ENCODE measurements at regions not wholly inside any gene's neighbourhood (a gene's known extent, or its start where the extent isn't known, plus 50 kb on each side); places are given as distances from the start of the nearest gene placed in this dataset.

DNA sequence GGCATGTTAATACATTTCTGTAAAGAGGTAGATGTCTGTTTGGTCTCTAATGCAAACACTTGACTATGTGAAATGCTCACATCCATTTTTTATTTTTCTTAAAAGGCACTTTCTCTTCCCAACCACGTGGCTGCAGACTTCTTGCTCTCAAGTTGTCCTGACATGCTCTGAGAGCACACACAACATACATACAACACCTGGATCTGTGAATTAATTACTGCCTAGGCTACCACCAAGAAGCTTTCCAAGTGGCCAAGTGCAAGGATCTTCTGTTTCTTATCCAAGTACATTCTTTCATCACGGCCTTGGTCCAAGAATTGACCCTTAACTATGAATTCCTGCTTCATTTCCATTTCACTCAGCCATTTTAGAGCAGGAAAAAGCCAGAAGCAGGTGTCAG, 110.8 kb downstream of the SPRY1 start:
- Histone ChIP-seq H3K27ac (ENCODE audit: low read depth) (no peak overlapping the region), H3K36me3 (ENCODE audit: insufficient read depth) (no peaks in the 10 kb centered on the region), H3K4me3 (ENCODE audit: low read depth, low read length) (no peak overlapping the region), H3K4me1 (ENCODE audit: insufficient read depth) (no peaks in the 10 kb centered on the region)
- DNase-seq (ENCODE audit: extremely low spot score): no peak
- 60% methylated on average over 2 of the region's 2 CpGs for WGBS

DNA sequence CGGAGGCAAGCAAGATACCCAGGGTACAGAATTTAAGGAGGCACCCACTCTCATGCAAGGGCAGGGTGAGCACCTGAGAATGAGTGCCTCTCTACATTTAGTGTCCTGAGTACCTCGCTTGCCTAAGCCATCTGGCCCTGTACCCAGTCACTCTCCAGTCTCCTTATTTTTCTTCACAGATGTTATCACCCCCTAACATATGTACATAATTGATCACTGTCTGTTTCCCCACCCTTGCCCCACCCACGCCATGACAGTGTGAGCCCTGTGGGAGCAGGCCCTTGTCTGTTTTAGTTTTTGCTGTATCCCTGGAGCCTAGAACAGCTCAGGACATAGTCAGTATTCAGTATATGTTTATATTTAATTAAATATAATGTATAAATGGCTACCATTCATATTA, 113.6 kb downstream of the SPRY1 start:
- H3K36me3 ChIP-seq (ENCODE audit: insufficient read depth): no peaks in the 10 kb centered on the region
- no peak overlapping the region for H3K27ac ChIP-seq (ENCODE audit: low read depth)
- no peak overlapping the region for H3K4me3 ChIP-seq (ENCODE audit: low read depth, low read length)
- H3K4me1 ChIP-seq (ENCODE audit: insufficient read depth): no peaks in the 10 kb centered on the region
- no peak for DNase-seq (ENCODE audit: extremely low spot score)
- 94% methylated on average over 3 of the region's 3 CpGs for WGBS

DNA sequence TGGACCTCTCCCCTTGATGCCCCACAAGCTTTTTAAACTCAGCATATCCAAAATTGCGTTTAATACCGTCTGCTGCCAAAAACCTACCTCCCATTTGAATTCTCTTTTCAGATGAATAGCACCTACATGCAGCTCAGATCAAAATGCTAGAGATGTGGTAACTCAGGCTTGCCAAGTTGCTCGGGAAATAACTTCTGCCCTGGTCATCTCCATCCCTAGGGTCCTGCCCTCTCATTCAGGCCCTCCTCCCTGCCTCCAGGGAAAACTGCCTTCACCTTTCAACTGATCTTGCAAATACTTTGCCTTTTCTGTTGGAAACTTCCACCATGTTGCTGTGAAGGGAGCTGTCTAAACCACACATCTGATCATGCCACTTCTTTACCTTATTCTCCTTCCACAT, 114.1 kb downstream of the SPRY1 start:
- Histone ChIP-seq H3K4me1 (ENCODE audit: insufficient read depth) (no peaks in the 10 kb centered on the region), H3K27ac (ENCODE audit: low read depth) (no peak overlapping the region), H3K36me3 (ENCODE audit: insufficient read depth) (no peaks in the 10 kb centered on the region), H3K4me3 (ENCODE audit: low read depth, low read length) (no peak overlapping the region)
- DNase-seq (ENCODE audit: extremely low spot score): no peak
- WGBS: 96% methylated on average over 3 of the region's 3 CpGs

DNA sequence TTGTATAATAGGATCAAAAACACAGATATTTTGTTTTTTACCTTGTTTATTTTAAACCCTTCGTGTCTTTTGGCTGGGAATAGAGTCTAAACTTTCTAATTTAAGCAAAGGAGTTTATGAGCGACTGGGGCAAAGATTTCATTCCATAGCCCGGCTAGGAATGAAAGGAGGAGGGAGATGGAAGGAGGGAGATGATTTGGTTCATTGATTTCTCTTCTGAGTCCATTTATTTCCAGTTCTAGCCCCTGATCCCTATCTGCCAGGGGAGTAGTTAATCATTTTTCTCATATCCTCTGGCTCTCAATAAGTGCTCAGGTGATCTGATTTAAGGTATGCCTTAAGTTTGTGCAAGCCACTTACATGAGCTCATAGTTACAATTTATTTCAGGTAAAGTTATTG, 120.0 kb downstream of the SPRY1 start:
- Histone ChIP-seq H3K27ac (ENCODE audit: low read depth) (no peak overlapping the region), H3K4me3 (ENCODE audit: low read depth, low read length) (no peak overlapping the region), H3K4me1 (ENCODE audit: insufficient read depth) (no peaks in the 10 kb centered on the region), H3K36me3 (ENCODE audit: insufficient read depth) (no peaks in the 10 kb centered on the region)
- DNase-seq (ENCODE audit: extremely low spot score): no peak
- WGBS: 31% methylated on average over 3 of the region's 3 CpGs

DNA sequence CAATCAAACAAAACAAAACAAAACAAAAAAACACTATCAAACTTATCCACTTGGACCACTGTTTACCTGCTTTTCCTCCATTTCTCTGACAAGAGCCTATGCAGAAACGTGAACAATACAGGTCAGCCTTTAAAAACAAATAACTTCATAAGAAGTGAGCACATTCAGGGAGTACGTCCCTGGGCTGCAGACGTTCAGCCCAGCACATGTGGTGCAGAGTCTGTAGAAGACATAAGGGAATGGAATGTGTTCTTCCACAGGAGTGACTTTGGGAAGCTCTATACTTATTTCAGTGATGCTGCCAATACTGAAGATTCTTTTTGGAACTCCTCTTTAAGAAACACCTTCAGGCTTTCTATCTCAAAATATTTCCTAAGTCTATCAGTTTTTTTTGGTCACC, 120.6 kb downstream of the SPRY1 start:
- Histone ChIP-seq H3K27ac (ENCODE audit: low read depth) (no peak overlapping the region), H3K4me1 (ENCODE audit: insufficient read depth) (no peaks in the 10 kb centered on the region), H3K36me3 (ENCODE audit: insufficient read depth) (no peaks in the 10 kb centered on the region), H3K4me3 (ENCODE audit: low read depth, low read length) (no peak overlapping the region)
- WGBS: 71% methylated on average over 3 of the region's 3 CpGs
- DNase-seq (ENCODE audit: extremely low spot score): no peak

DNA sequence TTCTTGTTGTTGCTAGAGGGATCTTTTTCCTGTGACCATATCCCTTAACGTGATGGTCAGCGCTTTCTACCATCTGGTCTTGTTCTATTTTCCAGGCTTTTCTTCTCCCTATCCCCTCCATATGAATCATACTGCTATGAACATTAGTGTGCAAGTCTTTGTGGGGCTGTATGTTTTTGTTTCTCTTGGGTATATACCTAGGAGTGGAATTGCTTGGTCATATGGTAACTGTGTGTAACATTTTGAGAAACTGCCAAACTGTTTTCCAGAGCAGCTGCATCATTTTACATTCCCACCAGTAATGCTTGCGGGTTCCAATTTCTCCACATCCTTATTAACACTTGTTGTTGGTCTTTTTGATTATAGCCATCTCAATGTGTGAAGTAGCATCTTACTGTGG, 121.4 kb downstream of the SPRY1 start:
- DNase-seq (ENCODE audit: extremely low spot score): no peak
- 99% methylated on average over 3 of the region's 3 CpGs for WGBS
- no peak overlapping the region for H3K4me3 ChIP-seq (ENCODE audit: low read depth, low read length)
- H3K4me1 ChIP-seq (ENCODE audit: insufficient read depth): no peaks in the 10 kb centered on the region
- H3K27ac ChIP-seq (ENCODE audit: low read depth): no peak overlapping the region
- H3K36me3 ChIP-seq (ENCODE audit: insufficient read depth): no peaks in the 10 kb centered on the region

DNA sequence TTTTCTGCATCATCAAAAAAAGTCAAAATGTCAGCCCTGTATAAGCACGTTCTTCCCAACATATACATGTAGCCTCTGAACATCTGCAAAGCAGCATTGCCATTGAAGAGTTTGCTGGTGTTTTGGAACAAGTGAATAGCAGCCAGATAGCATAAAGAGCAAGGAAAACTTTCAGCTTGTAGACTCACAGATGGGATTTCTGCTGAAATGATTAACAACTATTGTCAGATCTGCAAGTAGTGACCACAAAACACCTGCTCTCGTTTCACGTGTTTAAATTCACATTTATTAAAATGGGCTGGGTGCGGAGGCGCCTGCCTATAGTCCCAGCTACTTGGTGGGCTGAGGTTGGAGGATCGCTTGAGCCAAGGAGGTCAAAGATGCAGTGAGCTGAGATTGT, 123.7 kb downstream of the SPRY1 start:
- no peaks in the 10 kb centered on the region for H3K4me1 ChIP-seq (ENCODE audit: insufficient read depth)
- H3K4me3 ChIP-seq (ENCODE audit: low read depth, low read length): no peak overlapping the region
- WGBS: 92% methylated on average over 6 of the region's 6 CpGs
- DNase-seq (ENCODE audit: extremely low spot score): no peak
- H3K27ac ChIP-seq (ENCODE audit: low read depth): no peak overlapping the region
- no peaks in the 10 kb centered on the region for H3K36me3 ChIP-seq (ENCODE audit: insufficient read depth)

DNA sequence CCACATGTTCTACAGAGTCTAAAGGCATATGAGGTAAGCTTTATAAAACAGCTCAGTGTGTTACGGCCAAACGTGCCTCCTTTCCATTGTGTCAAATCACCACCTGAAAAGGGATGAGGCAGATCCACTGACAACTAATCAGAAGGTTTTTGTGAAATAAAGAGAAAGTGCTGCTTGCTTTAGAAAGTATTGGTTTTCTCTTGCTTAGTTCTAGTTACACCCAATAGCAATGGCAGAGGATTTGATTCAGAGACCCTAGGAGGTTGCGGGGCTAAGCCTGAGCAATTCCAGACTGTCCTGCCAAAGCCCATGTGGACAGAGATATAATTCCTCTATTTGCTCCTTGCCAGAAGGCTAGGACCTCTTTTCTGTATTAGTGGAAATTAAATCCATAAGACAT, 125.5 kb downstream of the SPRY1 start:
- WGBS: 52% methylated on average over 3 of the region's 3 CpGs
- Histone ChIP-seq H3K4me3 (ENCODE audit: low read depth, low read length) (no peak overlapping the region), H3K27ac (ENCODE audit: low read depth) (no peak overlapping the region), H3K36me3 (ENCODE audit: insufficient read depth) (no peaks in the 10 kb centered on the region), H3K4me1 (ENCODE audit: insufficient read depth) (no peaks in the 10 kb centered on the region)
- DNase-seq (ENCODE audit: extremely low spot score): no peak

DNA sequence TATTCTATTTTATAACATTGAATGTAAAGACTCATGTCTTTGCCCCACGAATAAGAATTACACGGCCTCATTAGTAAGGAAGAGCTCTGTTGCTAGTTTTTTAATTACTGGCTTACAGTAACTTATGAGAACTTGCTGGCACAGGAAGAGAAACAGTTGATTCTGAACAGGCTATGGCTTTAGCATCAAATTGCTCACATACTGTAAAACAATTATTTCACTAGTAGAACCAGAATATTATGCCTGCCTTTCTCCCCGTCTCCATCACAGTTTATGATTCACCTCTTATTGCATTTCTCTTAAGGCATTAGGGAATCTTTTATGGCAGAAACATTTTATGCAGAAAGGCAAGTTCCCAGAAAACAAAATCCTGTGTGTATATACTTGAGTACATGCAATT, 126.1 kb downstream of the SPRY1 start:
- 40% methylated on average over 3 of the region's 3 CpGs for WGBS
- Histone ChIP-seq H3K36me3 (ENCODE audit: insufficient read depth) (no peaks in the 10 kb centered on the region), H3K4me1 (ENCODE audit: insufficient read depth) (no peaks in the 10 kb centered on the region), H3K4me3 (ENCODE audit: low read depth, low read length) (no peak overlapping the region), H3K27ac (ENCODE audit: low read depth) (no peak overlapping the region)
- no peak for DNase-seq (ENCODE audit: extremely low spot score)

DNA sequence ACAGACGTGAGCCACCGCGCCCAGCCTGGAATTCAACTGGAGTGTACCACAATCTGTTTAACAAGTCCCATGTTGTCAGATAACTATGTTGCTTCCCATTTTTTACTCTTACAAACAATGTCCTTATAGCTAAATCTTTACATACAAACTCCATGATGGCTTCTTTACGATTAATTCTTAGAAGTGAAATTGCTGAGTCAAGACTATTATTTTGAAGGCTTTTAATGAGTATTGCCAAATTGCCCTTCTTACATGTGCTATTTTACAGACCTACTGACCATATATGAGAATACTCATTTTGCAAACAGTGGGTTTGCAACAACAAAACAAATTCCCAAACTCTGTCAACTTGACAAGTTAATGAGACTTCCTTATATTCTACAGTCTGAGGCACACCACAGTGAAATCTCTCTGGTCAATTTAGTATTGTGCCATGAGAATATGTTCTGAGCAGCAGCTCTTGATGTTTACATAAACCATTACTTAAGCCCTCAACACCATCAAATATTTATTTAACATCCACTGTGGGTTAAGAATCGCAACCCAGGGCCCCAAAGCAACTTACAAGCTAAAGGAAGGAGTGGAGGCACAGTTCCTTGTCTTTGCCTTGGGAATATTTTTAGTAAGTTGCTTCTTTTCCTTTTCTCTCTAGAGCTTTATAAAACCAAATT, 128.5 kb downstream of the SPRY1 start:
- WGBS: 91% methylated on average over 5 of the region's 5 CpGs
- DNase-seq (ENCODE audit: extremely low spot score): no peak
- Histone ChIP-seq H3K36me3 (ENCODE audit: insufficient read depth) (no peaks in the 10 kb centered on the region), H3K4me3 (ENCODE audit: low read depth, low read length) (no peak overlapping the region), H3K27ac (ENCODE audit: low read depth) (no peak overlapping the region), H3K4me1 (ENCODE audit: insufficient read depth) (no peaks in the 10 kb centered on the region)

DNA sequence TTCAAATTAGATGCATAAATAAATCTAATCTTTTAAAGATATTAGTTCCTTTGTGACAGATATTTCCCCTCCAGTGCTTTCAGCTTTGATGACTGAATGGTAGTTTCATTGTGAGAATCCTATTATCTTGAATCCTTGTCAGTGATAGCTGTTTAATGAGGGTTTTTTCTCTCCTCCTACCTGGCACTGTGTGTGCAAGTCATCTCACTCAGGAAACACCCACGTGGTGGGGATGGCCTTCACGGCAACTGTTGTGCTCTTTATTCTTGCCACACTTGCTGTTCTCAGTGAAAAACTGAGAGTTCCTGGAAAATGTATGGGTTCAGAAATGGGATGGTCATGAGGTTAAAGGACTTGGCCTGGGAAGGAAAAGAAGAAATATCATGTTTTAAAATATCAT, 129.9 kb downstream of the SPRY1 start:
- 66% methylated on average over 2 of the region's 2 CpGs for WGBS
- Histone ChIP-seq H3K4me1 (ENCODE audit: insufficient read depth) (no peaks in the 10 kb centered on the region), H3K4me3 (ENCODE audit: low read depth, low read length) (no peak overlapping the region), H3K36me3 (ENCODE audit: insufficient read depth) (no peaks in the 10 kb centered on the region), H3K27ac (ENCODE audit: low read depth) (no peak overlapping the region)
- no peak for DNase-seq (ENCODE audit: extremely low spot score)

DNA sequence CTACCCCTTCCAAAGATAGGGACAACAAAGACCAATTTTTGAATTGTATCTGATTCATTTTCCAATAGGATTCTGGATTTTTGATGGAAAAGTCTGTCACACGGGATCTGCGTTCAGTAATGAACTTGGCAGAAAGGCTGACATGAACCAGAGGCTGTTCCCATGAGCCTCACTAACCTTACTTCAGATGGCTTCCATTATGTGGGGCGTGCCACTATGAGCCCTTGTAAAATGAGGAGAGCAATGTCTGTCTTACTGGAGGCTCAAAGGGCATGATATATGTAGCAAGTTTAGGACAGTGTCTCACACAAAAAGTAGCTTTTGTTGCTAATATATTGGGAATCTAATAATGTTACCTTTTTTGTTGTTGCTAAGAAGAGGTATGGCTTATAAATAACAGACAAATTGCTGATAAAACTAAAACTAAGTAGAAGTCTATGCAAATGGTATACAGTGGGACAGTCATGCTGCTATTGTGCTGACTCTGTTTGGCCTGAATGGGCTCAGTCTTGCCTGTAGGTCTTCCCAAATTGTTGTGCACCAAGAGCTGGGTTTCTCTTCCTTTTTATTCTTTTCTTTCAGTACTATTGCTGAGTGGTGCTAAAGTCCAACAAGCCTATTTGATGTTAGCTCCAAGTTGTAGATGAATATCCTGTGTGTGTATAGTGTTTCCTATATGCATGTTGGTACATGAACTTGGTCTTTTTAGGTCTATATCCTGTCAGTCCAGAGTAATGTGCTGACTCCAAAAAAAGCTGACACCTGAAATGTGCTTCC, 132.1 kb downstream of the SPRY1 start:
- H3K4me1 ChIP-seq (ENCODE audit: insufficient read depth): no peaks in the 10 kb centered on the region
- no peak overlapping the region for H3K4me3 ChIP-seq (ENCODE audit: low read depth, low read length)
- H3K27ac ChIP-seq (ENCODE audit: low read depth): no peak overlapping the region
- H3K36me3 ChIP-seq (ENCODE audit: insufficient read depth): no peaks in the 10 kb centered on the region
- DNase-seq (ENCODE audit: extremely low spot score): no peak
- 94% methylated on average over 3 of the region's 3 CpGs for WGBS

DNA sequence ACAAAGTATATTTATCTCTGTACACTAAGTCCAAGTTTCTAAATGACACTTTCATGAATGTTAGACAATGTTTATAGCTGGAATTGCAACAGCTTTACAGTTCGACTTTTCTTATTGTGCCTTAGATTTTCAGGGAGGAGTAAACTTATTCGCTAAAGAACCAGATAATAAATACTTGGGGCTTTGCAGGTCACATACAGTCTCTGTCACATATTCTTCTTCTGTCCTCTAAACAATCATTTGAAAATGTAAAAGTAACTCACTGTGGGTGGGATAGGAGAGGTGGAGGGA, 132.6 kb downstream of the SPRY1 start:
- DNase-seq (ENCODE audit: extremely low spot score): no peak
- no peaks in the 10 kb centered on the region for H3K36me3 ChIP-seq (ENCODE audit: insufficient read depth)
- H3K4me1 ChIP-seq (ENCODE audit: insufficient read depth): no peaks in the 10 kb centered on the region
- 73% methylated on average over 2 of the region's 2 CpGs for WGBS
- H3K4me3 ChIP-seq (ENCODE audit: low read depth, low read length): no peak overlapping the region
- no peak overlapping the region for H3K27ac ChIP-seq (ENCODE audit: low read depth)

DNA sequence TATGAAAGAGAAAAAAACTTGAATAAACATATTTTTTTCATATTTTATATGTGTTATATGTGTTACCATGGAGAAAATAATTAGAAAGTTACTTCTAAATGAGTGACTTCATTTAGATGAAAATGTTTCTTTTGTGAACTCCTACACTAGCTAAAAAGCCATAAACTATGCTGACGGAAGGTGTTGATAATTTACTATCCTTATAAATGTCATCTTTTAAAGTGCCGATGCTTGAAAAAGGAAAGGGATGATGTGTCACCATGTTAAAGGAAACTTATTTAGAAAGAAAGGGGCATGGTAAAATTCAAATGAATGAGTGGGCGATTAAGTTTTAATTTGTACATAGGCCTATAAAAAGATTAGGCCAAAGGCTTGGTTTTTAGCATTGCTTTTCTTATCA, 133.8 kb downstream of the SPRY1 start:
- no peaks in the 10 kb centered on the region for H3K36me3 ChIP-seq (ENCODE audit: insufficient read depth)
- 81% methylated on average over 3 of the region's 3 CpGs for WGBS

More for the DNA sequence above, 133.8 kb downstream of the SPRY1 start:
- Histone ChIP-seq H3K27ac (ENCODE audit: low read depth) (no peak overlapping the region), H3K4me1 (ENCODE audit: insufficient read depth) (no peaks in the 10 kb centered on the region), H3K4me3 (ENCODE audit: low read depth, low read length) (no peak overlapping the region)
- no peak for DNase-seq (ENCODE audit: extremely low spot score)
